Omental fat pad (tissue), 3 donors: ENCODE measurements at regions not wholly inside any gene's neighbourhood (a gene's known extent, or its start where the extent isn't known, plus 50 kb on each side); places are given as distances from the start of the nearest gene placed in this dataset.

ENCODE experiments used
- ATAC-seq: fragments of 150-250 bp; one replicate; pipeline ENCODE4 v1.9.1; 2016; ENCODE audit warnings: mild to moderate bottlenecking, moderate library complexity; ENCODE audit not compliant: low FRiP score
- DNase-seq: peaks from one replicate; pipeline ENCODE4 v3.0.0-alpha.2; 2019; ENCODE audit warnings: low spot score
- CTCF ChIP-seq, 3 donors: fragments of 450-650 bp; IDR thresholded peaks; one replicate each; pipeline ENCODE4 v1.5.1; 2016 to 2017; ENCODE audit warnings: antibody characterized with exemption in 3 of 3, mild to moderate bottlenecking in 3 of 3, moderate library complexity in 2 of 3

GRCh38 chr12:3928538-3929184 is 55.5 kb upstream of the PARP11 start:
- no peak for ATAC-seq
- no peak for DNase-seq
- no peak for TF ChIP-seq CTCF (IDR thresholded peaks at IDR 0.05)

- DNase-seq (no peak), ATAC-seq (no peak)
- TF ChIP-seq CTCF (IDR thresholded peaks at IDR 0.05), result no peak
These were observed 52.4 kb upstream of the PARP11 start for GRCh38 chr12:3925621-3926020.

GRCh38 chr12:3924761-3925160 is 51.6 kb upstream of the PARP11 start:
- ATAC-seq (no peak), DNase-seq (no peak)
- TF ChIP-seq CTCF (IDR thresholded peaks at IDR 0.05), result no peak

GRCh38 chr12:3923021-3923420 is 49.8 kb upstream of the PARP11 start:
- DNase-seq, result no peak
- no peak for ATAC-seq
- TF ChIP-seq CTCF (IDR thresholded peaks at IDR 0.05), result no peak
